ENCODE measurements at regions not wholly inside any gene's neighbourhood (a gene's known extent, or its start where the extent isn't known, plus 50 kb on each side); places are given as distances from the start of the nearest gene placed in this dataset.
"Not testable (repeated sequence)": the region's sequence is repeated elsewhere in the genome, so short reads cannot be mapped to it uniquely, and the experiment has no call there.

GRCh38 chr4:57726154-57726553 is 616.0 kb upstream of the IGFBP7 start:
- no peaks in the 10 kb centered on the region for H3K27me3 Mint-ChIP-seq (ENCODE audit: low read depth)
- peaks cover 6% of the 10 kb centered on the region for H3K9me3 Mint-ChIP-seq
- no peaks in the 10 kb centered on the region for H3K4me1 Mint-ChIP-seq
- H3K36me3 Mint-ChIP-seq (ENCODE audit: low read depth) = no peaks in the 10 kb centered on the region
- no peak for DNase-seq (ENCODE audit: low read depth, low spot score)
- H3K27ac Mint-ChIP-seq (ENCODE audit: unreplicated experiment) = no peak overlapping the region
- no peak overlapping the region for H3K4me3 Mint-ChIP-seq
- no peak for TF ChIP-seq CTCF (conservative IDR thresholded peaks at IDR 0.05)

GRCh38 chr4:57719456-57719855 is 609.3 kb upstream of the IGFBP7 start:
- DNase-seq (ENCODE audit: low read depth, low spot score) = no peak
- Mint-ChIP-seq H3K9me3 (peaks cover 12% of the 10 kb centered on the region), H3K4me3 (no peak overlapping the region), H3K4me1 (no peaks in the 10 kb centered on the region), H3K36me3 (ENCODE audit: low read depth) (peaks cover 10% of the 10 kb centered on the region), H3K27ac (ENCODE audit: unreplicated experiment) (no peak overlapping the region), H3K27me3 (ENCODE audit: low read depth) (no peaks in the 10 kb centered on the region)
- no peak for TF ChIP-seq CTCF (conservative IDR thresholded peaks at IDR 0.05)

GRCh38 chr4:57714313-57714712 is 604.1 kb upstream of the IGFBP7 start:
- not testable (repeated sequence) for H3K27me3 Mint-ChIP-seq (ENCODE audit: low read depth); H3K27ac Mint-ChIP-seq (ENCODE audit: unreplicated experiment); H3K4me1 Mint-ChIP-seq; H3K4me3 Mint-ChIP-seq; DNase-seq (ENCODE audit: low read depth, low spot score)
- Mint-ChIP-seq H3K36me3 (ENCODE audit: low read depth) (peaks cover 13% of the 10 kb centered on the region), H3K9me3 (peaks cover 12% of the 10 kb centered on the region)

- Mint-ChIP-seq H3K27me3 (ENCODE audit: low read depth) (no peaks in the 10 kb centered on the region), H3K36me3 (ENCODE audit: low read depth) (peaks cover 2% of the 10 kb centered on the region), H3K4me1 (no peaks in the 10 kb centered on the region), H3K9me3 (peaks cover 3% of the 10 kb centered on the region), H3K4me3 (no peak overlapping the region), H3K27ac (ENCODE audit: unreplicated experiment) (no peak overlapping the region)
- no peak for TF ChIP-seq CTCF (conservative IDR thresholded peaks at IDR 0.05)
- DNase-seq (ENCODE audit: low read depth, low spot score) = no peak
Measured at GRCh38 chr4:57710053-57710452, 599.9 kb upstream of the IGFBP7 start.

GRCh38 chr4:57691370-57691769 is 581.2 kb upstream of the IGFBP7 start:
- H3K27ac Mint-ChIP-seq (ENCODE audit: unreplicated experiment) = no peak overlapping the region

GRCh38 chr4:57689693-57690205 is 579.6 kb upstream of the IGFBP7 start:
- Mint-ChIP-seq H3K4me1 (no peaks in the 10 kb centered on the region), H3K27me3 (ENCODE audit: low read depth) (no peaks in the 10 kb centered on the region), H3K4me3 (no peak overlapping the region), H3K9me3 (peaks cover 13% of the 10 kb centered on the region), H3K36me3 (ENCODE audit: low read depth) (no peaks in the 10 kb centered on the region), H3K27ac (ENCODE audit: unreplicated experiment) (no peak overlapping the region)
- no peak for TF ChIP-seq CTCF (conservative IDR thresholded peaks at IDR 0.05)
- no peak for DNase-seq (ENCODE audit: low read depth, low spot score)

More at GRCh38 chr4:57691370-57691769, 581.2 kb upstream of the IGFBP7 start:
- no peaks in the 10 kb centered on the region for H3K36me3 Mint-ChIP-seq (ENCODE audit: low read depth)
- no peak for TF ChIP-seq CTCF (conservative IDR thresholded peaks at IDR 0.05)
- H3K9me3 Mint-ChIP-seq = peaks cover 10% of the 10 kb centered on the region
- no peaks in the 10 kb centered on the region for H3K4me1 Mint-ChIP-seq
- DNase-seq (ENCODE audit: low read depth, low spot score) = no peak
- H3K27me3 Mint-ChIP-seq (ENCODE audit: low read depth) = no peaks in the 10 kb centered on the region
- no peak overlapping the region for H3K4me3 Mint-ChIP-seq

Measured in neural crest cell (in vitro differentiated cells).